ENCODE measurements at regions not wholly inside any gene's neighbourhood (a gene's known extent, or its start where the extent isn't known, plus 50 kb on each side); places are given as distances from the start of the nearest gene placed in this dataset.

GRCh38 chr10:128540128-128540762 lies 414.0 kb upstream of the MKI67 start:
- TF ChIP-seq CTCF (IDR thresholded peaks at IDR 0.05) (no peak), POLR2AphosphoS5 (IDR thresholded peaks at IDR 0.05; ENCODE audit: insufficient read depth in 1 of 2, low read depth in 1 of 2) (no peak), POLR2A (IDR thresholded peaks at IDR 0.05) (no peak)
